ENCODE measurements at regions not wholly inside any gene's neighbourhood (a gene's known extent, or its start where the extent isn't known, plus 50 kb on each side); places are given as distances from the start of the nearest gene placed in this dataset.

GRCh38 chr10:85026878-85027467, 698.6 kb downstream of the CCSER2 start:
- H3K27ac Mint-ChIP-seq = no peak overlapping the region
- H3K9me3 Mint-ChIP-seq = peaks cover 15% of the 10 kb centered on the region
- no peaks in the 10 kb centered on the region for H3K27me3 Mint-ChIP-seq
- no peaks in the 10 kb centered on the region for H3K4me1 Mint-ChIP-seq
- no peak for ATAC-seq
- DNase-seq = no peak
- no peaks in the 10 kb centered on the region for H3K36me3 Mint-ChIP-seq (ENCODE audit: low read depth)
- H3K4me3 Mint-ChIP-seq = no peak overlapping the region

- no peak for DNase-seq
- Mint-ChIP-seq H3K27ac (no peak overlapping the region), H3K4me3 (no peak overlapping the region), H3K27me3 (no peaks in the 10 kb centered on the region), H3K9me3 (peaks cover 14% of the 10 kb centered on the region), H3K4me1 (no peaks in the 10 kb centered on the region), H3K36me3 (ENCODE audit: low read depth) (no peaks in the 10 kb centered on the region)
- no peak for ATAC-seq
Observed at GRCh38 chr10:85032981-85033380, 704.6 kb downstream of the CCSER2 start.

GRCh38 chr10:85036661-85037060, 708.3 kb downstream of the CCSER2 start:
- Mint-ChIP-seq H3K4me1 (no peaks in the 10 kb centered on the region), H3K9me3 (peaks cover 21% of the 10 kb centered on the region), H3K27me3 (no peaks in the 10 kb centered on the region), H3K4me3 (no peak overlapping the region), H3K36me3 (ENCODE audit: low read depth) (no peaks in the 10 kb centered on the region), H3K27ac (no peak overlapping the region)
- no peak for ATAC-seq
- no peak for DNase-seq

GRCh38 chr10:85039311-85039710, 710.9 kb downstream of the CCSER2 start:
- Mint-ChIP-seq H3K4me1 (no peaks in the 10 kb centered on the region), H3K27ac (no peak overlapping the region), H3K27me3 (no peaks in the 10 kb centered on the region), H3K4me3 (no peak overlapping the region), H3K36me3 (ENCODE audit: low read depth) (no peaks in the 10 kb centered on the region), H3K9me3 (peaks cover 20% of the 10 kb centered on the region)
- ATAC-seq (no peak), DNase-seq (no peak)

- Mint-ChIP-seq H3K27ac (no peak overlapping the region), H3K4me1 (no peaks in the 10 kb centered on the region), H3K9me3 (peaks cover 14% of the 10 kb centered on the region), H3K36me3 (ENCODE audit: low read depth) (no peaks in the 10 kb centered on the region), H3K4me3 (no peak overlapping the region), H3K27me3 (no peaks in the 10 kb centered on the region)
- no peak for DNase-seq
- ATAC-seq = no peak
Observed at GRCh38 chr10:85043207-85043606, 714.8 kb downstream of the CCSER2 start.

GRCh38 chr10:85045046-85045445, 716.7 kb downstream of the CCSER2 start:
- Mint-ChIP-seq H3K27me3 (no peaks in the 10 kb centered on the region), H3K36me3 (ENCODE audit: low read depth) (no peaks in the 10 kb centered on the region), H3K4me1 (no peaks in the 10 kb centered on the region), H3K4me3 (no peak overlapping the region), H3K27ac (no peak overlapping the region), H3K9me3 (peaks cover 8% of the 10 kb centered on the region)
- ATAC-seq = no peak
- DNase-seq = no peak

- no peaks in the 10 kb centered on the region for H3K27me3 Mint-ChIP-seq
- no peak overlapping the region for H3K27ac Mint-ChIP-seq
Observed at GRCh38 chr10:85047170-85047834, 718.9 kb downstream of the CCSER2 start.

GRCh38 chr10:85047979-85048378, 719.6 kb downstream of the CCSER2 start:
- H3K27me3 Mint-ChIP-seq = no peaks in the 10 kb centered on the region
- DNase-seq (no peak), ATAC-seq (no peak)
- no peaks in the 10 kb centered on the region for H3K36me3 Mint-ChIP-seq (ENCODE audit: low read depth)
- H3K27ac Mint-ChIP-seq = no peak overlapping the region
- no peaks in the 10 kb centered on the region for H3K4me1 Mint-ChIP-seq
- no peak overlapping the region for H3K4me3 Mint-ChIP-seq
- H3K9me3 Mint-ChIP-seq = peaks cover 5% of the 10 kb centered on the region

More at GRCh38 chr10:85047170-85047834, 718.9 kb downstream of the CCSER2 start:
- DNase-seq = no peak
- no peaks in the 10 kb centered on the region for H3K4me1 Mint-ChIP-seq
- no peak overlapping the region for H3K4me3 Mint-ChIP-seq
- peaks cover 8% of the 10 kb centered on the region for H3K9me3 Mint-ChIP-seq
- ATAC-seq = no peak
- H3K36me3 Mint-ChIP-seq (ENCODE audit: low read depth) = no peaks in the 10 kb centered on the region

GRCh38 chr10:85048644-85049043, 720.3 kb downstream of the CCSER2 start:
- H3K9me3 Mint-ChIP-seq = peaks cover 5% of the 10 kb centered on the region
- H3K36me3 Mint-ChIP-seq (ENCODE audit: low read depth) = no peaks in the 10 kb centered on the region
- DNase-seq (no peak), ATAC-seq (no peak)
- H3K27ac Mint-ChIP-seq = no peak overlapping the region
- no peaks in the 10 kb centered on the region for H3K4me1 Mint-ChIP-seq
- H3K4me3 Mint-ChIP-seq = no peak overlapping the region
- no peaks in the 10 kb centered on the region for H3K27me3 Mint-ChIP-seq

- Mint-ChIP-seq H3K27me3 (no peaks in the 10 kb centered on the region), H3K9me3 (peaks cover 20% of the 10 kb centered on the region)
Observed at GRCh38 chr10:85060944-85061343, 732.6 kb downstream of the CCSER2 start.

GRCh38 chr10:85061401-85061800, 733.0 kb downstream of the CCSER2 start:
- no peaks in the 10 kb centered on the region for H3K4me1 Mint-ChIP-seq
- H3K27ac Mint-ChIP-seq = no peak overlapping the region
- DNase-seq = no peak
- peaks cover 16% of the 10 kb centered on the region for H3K9me3 Mint-ChIP-seq
- no peak for ATAC-seq
- H3K4me3 Mint-ChIP-seq = no peak overlapping the region
- no peaks in the 10 kb centered on the region for H3K36me3 Mint-ChIP-seq (ENCODE audit: low read depth)
- no peaks in the 10 kb centered on the region for H3K27me3 Mint-ChIP-seq

More at GRCh38 chr10:85060944-85061343, 732.6 kb downstream of the CCSER2 start:
- ATAC-seq (no peak), DNase-seq (no peak)
- Mint-ChIP-seq H3K36me3 (ENCODE audit: low read depth) (no peaks in the 10 kb centered on the region), H3K4me3 (no peak overlapping the region), H3K4me1 (no peaks in the 10 kb centered on the region), H3K27ac (no peak overlapping the region)

- Mint-ChIP-seq H3K36me3 (ENCODE audit: low read depth) (no peaks in the 10 kb centered on the region), H3K4me1 (no peaks in the 10 kb centered on the region), H3K27me3 (no peaks in the 10 kb centered on the region), H3K9me3 (peaks cover 12% of the 10 kb centered on the region), H3K27ac (no peak overlapping the region), H3K4me3 (no peak overlapping the region)
- ATAC-seq (no peak), DNase-seq (no peak)
Observed at GRCh38 chr10:85067955-85068354, 739.6 kb downstream of the CCSER2 start.

- H3K4me3 Mint-ChIP-seq = no peak overlapping the region
Observed at GRCh38 chr10:85080934-85081333, 752.5 kb downstream of the CCSER2 start.

GRCh38 chr10:85098835-85099521, 770.6 kb downstream of the CCSER2 start:
- no peaks in the 10 kb centered on the region for H3K27me3 Mint-ChIP-seq
- no peaks in the 10 kb centered on the region for H3K4me1 Mint-ChIP-seq
- peaks cover 3% of the 10 kb centered on the region for H3K9me3 Mint-ChIP-seq
- H3K36me3 Mint-ChIP-seq (ENCODE audit: low read depth) = no peaks in the 10 kb centered on the region
- DNase-seq = no peak
- no peak for ATAC-seq
- H3K27ac Mint-ChIP-seq = no peak overlapping the region
- no peak overlapping the region for H3K4me3 Mint-ChIP-seq

More at GRCh38 chr10:85080934-85081333, 752.5 kb downstream of the CCSER2 start:
- peaks cover 4% of the 10 kb centered on the region for H3K9me3 Mint-ChIP-seq
- no peaks in the 10 kb centered on the region for H3K4me1 Mint-ChIP-seq
- no peak overlapping the region for H3K27ac Mint-ChIP-seq
- DNase-seq (no peak), ATAC-seq (no peak)
- no peaks in the 10 kb centered on the region for H3K27me3 Mint-ChIP-seq
- no peaks in the 10 kb centered on the region for H3K36me3 Mint-ChIP-seq (ENCODE audit: low read depth)

- H3K4me1 Mint-ChIP-seq = no peaks in the 10 kb centered on the region
- H3K27ac Mint-ChIP-seq = no peak overlapping the region
- H3K27me3 Mint-ChIP-seq = no peaks in the 10 kb centered on the region
Observed at GRCh38 chr10:85100495-85100894, 772.1 kb downstream of the CCSER2 start.

More at GRCh38 chr10:85100495-85100894, 772.1 kb downstream of the CCSER2 start:
- Mint-ChIP-seq H3K36me3 (ENCODE audit: low read depth) (no peaks in the 10 kb centered on the region), H3K9me3 (peaks cover 3% of the 10 kb centered on the region), H3K4me3 (no peak overlapping the region)
- ATAC-seq (no peak), DNase-seq (no peak)
